Neural cell (in vitro differentiated cells): ENCODE measurements at regions not wholly inside any gene's neighbourhood (a gene's known extent, or its start where the extent isn't known, plus 50 kb on each side); places are given as distances from the start of the nearest gene placed in this dataset.

Experiments
- MXI1 ChIP-seq: fragments of 450-650 bp; conservative IDR thresholded peaks from 2 replicates; pipeline ENCODE4 v1.6.1; 2014; ENCODE audit warnings: antibody characterized with exemption, mild to moderate bottlenecking; ENCODE audit not compliant: poor library complexity, severe bottlenecking
- TF ChIP-seq, protein P1 (sequence below): fragments of 450-650 bp; IDR thresholded peaks from 2 replicates; pipeline ENCODE4 v1.5.1; 2014; ENCODE audit warnings: antibody characterized with exemption, mild to moderate bottlenecking, moderate library complexity; ENCODE audit not compliant: poor library complexity, severe bottlenecking

DNA sequence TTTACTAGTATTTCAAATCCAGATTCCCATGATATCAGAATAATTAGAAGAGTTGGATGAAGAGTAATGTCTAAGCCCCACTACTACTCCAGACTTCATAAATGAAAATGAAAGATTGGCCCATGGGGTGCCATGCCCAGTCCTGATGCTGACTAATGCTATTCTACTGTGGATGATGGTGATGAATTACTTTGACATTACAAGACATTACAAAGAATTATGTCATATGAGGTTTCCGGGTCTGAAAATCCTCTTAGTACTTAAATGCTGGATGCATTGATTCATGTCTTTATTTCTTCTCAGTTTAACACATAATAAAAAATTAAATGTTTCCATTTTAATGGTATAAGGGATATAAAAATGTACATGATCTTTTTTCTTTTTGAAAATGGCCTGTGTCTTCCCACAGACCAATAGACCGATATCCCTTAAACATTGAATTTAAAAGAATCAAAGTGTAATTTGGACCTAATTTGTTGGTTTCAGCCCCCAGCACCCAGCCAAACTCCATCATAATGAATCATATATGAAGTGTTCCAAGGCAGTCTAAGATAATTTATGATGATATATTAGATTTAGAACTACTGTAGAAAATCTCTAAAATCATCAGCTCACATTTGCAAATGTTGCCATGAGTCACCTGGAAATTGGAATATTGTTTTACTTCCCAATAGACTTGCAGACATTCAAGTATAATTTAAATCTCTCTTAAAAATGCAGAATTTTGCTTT lies 223.6 kb upstream of the SGCD start:
- TF ChIP-seq, protein P1, sequence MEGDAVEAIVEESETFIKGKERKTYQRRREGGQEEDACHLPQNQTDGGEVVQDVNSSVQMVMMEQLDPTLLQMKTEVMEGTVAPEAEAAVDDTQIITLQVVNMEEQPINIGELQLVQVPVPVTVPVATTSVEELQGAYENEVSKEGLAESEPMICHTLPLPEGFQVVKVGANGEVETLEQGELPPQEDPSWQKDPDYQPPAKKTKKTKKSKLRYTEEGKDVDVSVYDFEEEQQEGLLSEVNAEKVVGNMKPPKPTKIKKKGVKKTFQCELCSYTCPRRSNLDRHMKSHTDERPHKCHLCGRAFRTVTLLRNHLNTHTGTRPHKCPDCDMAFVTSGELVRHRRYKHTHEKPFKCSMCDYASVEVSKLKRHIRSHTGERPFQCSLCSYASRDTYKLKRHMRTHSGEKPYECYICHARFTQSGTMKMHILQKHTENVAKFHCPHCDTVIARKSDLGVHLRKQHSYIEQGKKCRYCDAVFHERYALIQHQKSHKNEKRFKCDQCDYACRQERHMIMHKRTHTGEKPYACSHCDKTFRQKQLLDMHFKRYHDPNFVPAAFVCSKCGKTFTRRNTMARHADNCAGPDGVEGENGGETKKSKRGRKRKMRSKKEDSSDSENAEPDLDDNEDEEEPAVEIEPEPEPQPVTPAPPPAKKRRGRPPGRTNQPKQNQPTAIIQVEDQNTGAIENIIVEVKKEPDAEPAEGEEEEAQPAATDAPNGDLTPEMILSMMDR: no peak
- TF ChIP-seq MXI1: no peak
